Hindlimb muscle (tissue), 1 donor: ENCODE measurements at regions not wholly inside any gene's neighbourhood (a gene's known extent, or its start where the extent isn't known, plus 50 kb on each side); places are given as distances from the start of the nearest gene placed in this dataset.
"Not testable (repeated sequence)": the region's sequence is repeated elsewhere in the genome, so short reads cannot be mapped to it uniquely, and the experiment has no call there.

ENCODE experiments used
- DNase-seq: peaks from one replicate; pipeline ENCODE4 v3.0.0-alpha.2; 2013

- no peak for DNase-seq
Observed at GRCh38 chr2:239642406-239643004, 241.7 kb upstream of the HDAC4 start.

GRCh38 chr2:239641904-239642303 is 241.1 kb upstream of the HDAC4 start:
- not testable (repeated sequence) for DNase-seq

GRCh38 chr2:239640676-239641578 is 240.1 kb upstream of the HDAC4 start:
- DNase-seq = no peak

GRCh38 chr2:239640210-239640609 is 239.4 kb upstream of the HDAC4 start:
- DNase-seq = no peak

- DNase-seq = no peak
Observed at GRCh38 chr2:239639421-239640185, 238.8 kb upstream of the HDAC4 start.

GRCh38 chr2:239638376-239638775 is 237.6 kb upstream of the HDAC4 start:
- no peak for DNase-seq

GRCh38 chr2:239636808-239637207 is 236.0 kb upstream of the HDAC4 start:
- no peak for DNase-seq

GRCh38 chr2:239634769-239635168 is 233.9 kb upstream of the HDAC4 start:
- DNase-seq = no peak

- peak; percentile 30 for DNase-seq
Observed at GRCh38 chr2:239630618-239631286, 229.9 kb upstream of the HDAC4 start.

GRCh38 chr2:239629926-239630617 is 229.3 kb upstream of the HDAC4 start:
- DNase-seq = no peak

GRCh38 chr2:239626961-239627592 is 226.3 kb upstream of the HDAC4 start:
- no peak for DNase-seq

- DNase-seq = no peak
Observed at GRCh38 chr2:239625971-239626734, 225.3 kb upstream of the HDAC4 start.

GRCh38 chr2:239625156-239625845 is 224.5 kb upstream of the HDAC4 start:
- DNase-seq = no peak

GRCh38 chr2:239621611-239622010 is 220.8 kb upstream of the HDAC4 start:
- DNase-seq = no peak

- no peak for DNase-seq
Observed at GRCh38 chr2:239619369-239619768, 218.5 kb upstream of the HDAC4 start.

- DNase-seq = no peak
Observed at GRCh38 chr2:239616729-239617128, 215.9 kb upstream of the HDAC4 start.

- DNase-seq = no peak
Observed at GRCh38 chr2:239612133-239612532, 211.3 kb upstream of the HDAC4 start.

- no peak for DNase-seq
Observed at GRCh38 chr2:239611222-239611795, 210.5 kb upstream of the HDAC4 start.

GRCh38 chr2:239610457-239611221 is 209.8 kb upstream of the HDAC4 start:
- DNase-seq = no peak
